Caco-2 (cell line): ENCODE measurements at regions not wholly inside any gene's neighbourhood (a gene's known extent, or its start where the extent isn't known, plus 50 kb on each side); places are given as distances from the start of the nearest gene placed in this dataset.

Experiments used
- BruUV-seq: library from RNA; stranded (reverse); fragments of 400-500 nt; replicated peaks from 2 replicates; lab custom pipeline; 2021; lab: Mats Ljungman, UMichigan
- CTCF ChIA-PET: fragments of 300-600 bp; sonication (Branson Sonifier 250); formaldehyde crosslinking; loops from one replicate; lab custom pipeline; 2022; ENCODE audit warnings: antibody characterized with exemption; lab: Charles Lee
- POLR2A ChIA-PET: fragments of 300-600 bp; sonication (Branson Sonifier 250); formaldehyde crosslinking; loops from one replicate; lab custom pipeline; 2022; ENCODE audit warnings: antibody characterized with exemption; lab: Charles Lee
- DNase-seq, 2 experiments: peaks; one replicate each; pipeline versions ENCODE4 v3.0.0 to v3.0.0-alpha.2; 2020 to 2022
- H3K27me3 ChIP-seq: replicated peaks from 2 replicates; pipeline ENCODE4 v1.6.0; 2011; ENCODE audit warnings: low read length; ENCODE audit not compliant: control insufficient read depth, insufficient read depth
- H3K36me3 ChIP-seq: 2 replicates; pipeline ENCODE4 v1.5.1; 2011; ENCODE audit warnings: low read length; ENCODE audit not compliant: control insufficient read depth, insufficient read depth
- H3K4me1 ChIP-seq: fragments of 250-450 bp; sonication (Bioruptor Pico); 2 replicates; pipeline ENCODE4 v1.5.1; 2020; ENCODE audit warnings: mild to moderate bottlenecking
- H3K4me3 ChIP-seq: 2 replicates; pipeline ENCODE4 v1.5.1; 2011; ENCODE audit warnings: low read depth, mild to moderate bottlenecking, control low read depth, low read length
- H3K9me3 ChIP-seq: fragments of 250-450 bp; sonication (Bioruptor Pico); 2 replicates; pipeline ENCODE4 v1.5.1; 2020; ENCODE audit warnings: mild to moderate bottlenecking, moderate library complexity
- H3K27ac Mint-ChIP-seq: one replicate; pipeline ENCODE4 v1.8.0; 2022; ENCODE audit warnings: mixed read lengths; ENCODE audit not compliant: unreplicated experiment
- H3K27me3 Mint-ChIP-seq: one replicate; pipeline ENCODE4 v1.8.0; 2022; ENCODE audit warnings: mixed read lengths; ENCODE audit not compliant: insufficient read depth, unreplicated experiment
- H3K36me3 Mint-ChIP-seq: one replicate; pipeline ENCODE4 v1.8.0; 2022; ENCODE audit warnings: mild to moderate bottlenecking, mixed read lengths; ENCODE audit not compliant: insufficient read depth, unreplicated experiment
- H3K4me1 Mint-ChIP-seq: one replicate; pipeline ENCODE4 v1.8.0; 2022; ENCODE audit warnings: low read depth, mixed read lengths; ENCODE audit not compliant: unreplicated experiment
- H3K4me3 Mint-ChIP-seq: one replicate; pipeline ENCODE4 v1.8.0; 2022; ENCODE audit warnings: mild to moderate bottlenecking, moderate library complexity, mixed read lengths; ENCODE audit not compliant: unreplicated experiment
- H3K9me3 Mint-ChIP-seq: one replicate; pipeline ENCODE4 v1.8.0; 2022; ENCODE audit warnings: mixed read lengths; ENCODE audit not compliant: unreplicated experiment
- intact Hi-C: fragments of 100-400 bp; cut with micrococcal nuclease; formaldehyde crosslinking; loops from one replicate; pipeline ENCODE4 v1.10.0; 2022; ENCODE audit not compliant: unreplicated experiment
- TF ChIP-seq, protein P1 (sequence below), 2 experiments: fragments of 200-600 bp in 1 of 2; IDR thresholded peaks; 1 replicate in 1 of 2; 2 replicates in 1 of 2; pipeline versions ENCODE4 v1.5.1 to v1.8.0; 2011 to 2022; ENCODE audit warnings: antibody characterized with exemption in 1 of 2, control low read depth in 1 of 2, inconsistent platforms in 1 of 2, low read depth in 1 of 2, low read length in 1 of 2, mild to moderate bottlenecking in 1 of 2, moderate library complexity in 1 of 2; ENCODE audit not compliant: insufficient read depth in 1 of 2, severe bottlenecking in 1 of 2, unreplicated experiment in 1 of 2

DNA sequence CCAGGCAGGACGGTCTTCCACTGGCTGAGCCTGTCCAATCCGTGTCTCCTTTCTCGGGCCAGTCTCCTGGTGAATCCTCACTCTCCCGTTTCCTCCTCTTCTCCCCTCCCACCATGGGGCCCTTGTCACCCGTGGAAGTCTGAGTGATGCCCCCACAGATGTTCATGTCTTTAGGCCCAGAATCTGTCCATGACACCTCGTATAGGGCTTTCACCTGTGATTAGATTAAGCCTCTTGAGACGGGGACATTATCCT lies 193.5 kb downstream of the ZFP36L2 start:
- Histone ChIP-seq H3K36me3 (no peaks in the 10 kb centered on the region), H3K27me3 (no peaks in the 10 kb centered on the region), H3K4me1 (peaks cover 25% of the 10 kb centered on the region), H3K4me3 (no peak overlapping the region), H3K9me3 (no peaks in the 10 kb centered on the region)
- Mint-ChIP-seq H3K36me3 (no peaks in the 10 kb centered on the region), H3K4me1 (peaks cover 16% of the 10 kb centered on the region), H3K27ac (no peak overlapping the region), H3K27me3 (no peaks in the 10 kb centered on the region), H3K4me3 (no peak overlapping the region), H3K9me3 (no peaks in the 10 kb centered on the region)
- ChIA-PET POLR2A (no interaction called here), CTCF (interaction anchor here (0.7 kb wide), 1 partner anchor 59 kb away, joined by 3 read pairs; no protein-coding TSS in a partner anchor)
- intact Hi-C loops = no loop called here
- BruUV-seq = no TSS peak
- DNase-seq = no peak
- TF ChIP-seq, protein P1, sequence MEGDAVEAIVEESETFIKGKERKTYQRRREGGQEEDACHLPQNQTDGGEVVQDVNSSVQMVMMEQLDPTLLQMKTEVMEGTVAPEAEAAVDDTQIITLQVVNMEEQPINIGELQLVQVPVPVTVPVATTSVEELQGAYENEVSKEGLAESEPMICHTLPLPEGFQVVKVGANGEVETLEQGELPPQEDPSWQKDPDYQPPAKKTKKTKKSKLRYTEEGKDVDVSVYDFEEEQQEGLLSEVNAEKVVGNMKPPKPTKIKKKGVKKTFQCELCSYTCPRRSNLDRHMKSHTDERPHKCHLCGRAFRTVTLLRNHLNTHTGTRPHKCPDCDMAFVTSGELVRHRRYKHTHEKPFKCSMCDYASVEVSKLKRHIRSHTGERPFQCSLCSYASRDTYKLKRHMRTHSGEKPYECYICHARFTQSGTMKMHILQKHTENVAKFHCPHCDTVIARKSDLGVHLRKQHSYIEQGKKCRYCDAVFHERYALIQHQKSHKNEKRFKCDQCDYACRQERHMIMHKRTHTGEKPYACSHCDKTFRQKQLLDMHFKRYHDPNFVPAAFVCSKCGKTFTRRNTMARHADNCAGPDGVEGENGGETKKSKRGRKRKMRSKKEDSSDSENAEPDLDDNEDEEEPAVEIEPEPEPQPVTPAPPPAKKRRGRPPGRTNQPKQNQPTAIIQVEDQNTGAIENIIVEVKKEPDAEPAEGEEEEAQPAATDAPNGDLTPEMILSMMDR (IDR thresholded peaks at IDR 0.05; ENCODE audit: insufficient read depth in 1 of 2, low read depth in 1 of 2, low read length in 1 of 2, severe bottlenecking in 1 of 2, unreplicated experiment in 1 of 2) = no peak

- peak overlapping the region; percentile 3 for H3K27ac Mint-ChIP-seq
- peaks cover 14% of the 10 kb centered on the region for H3K4me1 Mint-ChIP-seq
- H3K36me3 ChIP-seq = no peaks in the 10 kb centered on the region
- H3K27me3 ChIP-seq = no peaks in the 10 kb centered on the region
- TF ChIP-seq, protein P1 (IDR thresholded peaks at IDR 0.05; ENCODE audit: insufficient read depth in 1 of 2, low read depth in 1 of 2, low read length in 1 of 2, severe bottlenecking in 1 of 2, unreplicated experiment in 1 of 2) = no peak
- H3K4me1 ChIP-seq = peaks cover 20% of the 10 kb centered on the region
- POLR2A ChIA-PET = no interaction called here
- no peaks in the 10 kb centered on the region for H3K9me3 ChIP-seq
- no peak overlapping the region for H3K4me3 Mint-ChIP-seq
- H3K36me3 Mint-ChIP-seq = no peaks in the 10 kb centered on the region
- intact Hi-C loops = no loop called here
- CTCF ChIA-PET = interaction anchor here (0.7 kb wide), 1 partner anchor 59 kb away, joined by 3 read pairs; no protein-coding TSS in a partner anchor
- no peaks in the 10 kb centered on the region for H3K27me3 Mint-ChIP-seq
- no peak overlapping the region for H3K4me3 ChIP-seq
- BruUV-seq = no TSS peak
- no peaks in the 10 kb centered on the region for H3K9me3 Mint-ChIP-seq
- DNase-seq = no peak
Measured at GRCh38 chr2:43032213-43033015, 194.0 kb downstream of the ZFP36L2 start.

- H3K27me3 Mint-ChIP-seq = no peaks in the 10 kb centered on the region
- H3K9me3 ChIP-seq = no peaks in the 10 kb centered on the region
- no peak overlapping the region for H3K4me3 Mint-ChIP-seq
- no TSS peak for BruUV-seq
- TF ChIP-seq, protein P1 (IDR thresholded peaks at IDR 0.05; ENCODE audit: insufficient read depth in 1 of 2, low read depth in 1 of 2, low read length in 1 of 2, severe bottlenecking in 1 of 2, unreplicated experiment in 1 of 2) = no peak
- no peaks in the 10 kb centered on the region for H3K36me3 Mint-ChIP-seq
- DNase-seq = no peak
- CTCF ChIA-PET = no interaction called here
- no peaks in the 10 kb centered on the region for H3K27me3 ChIP-seq
- no peaks in the 10 kb centered on the region for H3K9me3 Mint-ChIP-seq
- H3K4me3 ChIP-seq = no peak overlapping the region
- H3K27ac Mint-ChIP-seq = no peak overlapping the region
- no peaks in the 10 kb centered on the region for H3K36me3 ChIP-seq
- intact Hi-C loops = no loop called here
- peaks cover 12% of the 10 kb centered on the region for H3K4me1 ChIP-seq
- POLR2A ChIA-PET = no interaction called here
- peaks cover 14% of the 10 kb centered on the region for H3K4me1 Mint-ChIP-seq
Measured at GRCh38 chr2:43031471-43032212, 194.8 kb downstream of the ZFP36L2 start.
